Loucy (cell line): ENCODE measurements at regions not wholly inside any gene's neighbourhood (a gene's known extent, or its start where the extent isn't known, plus 50 kb on each side); places are given as distances from the start of the nearest gene placed in this dataset.

ENCODE experiments used
- H2AFZ ChIP-seq: fragments of 200-600 bp; sonication (generic); 2 replicates; pipeline ENCODE4 v1.6.0; 2016; ENCODE audit warnings: antibody characterized with exemption, mild to moderate bottlenecking, low read length, moderate library complexity
- H3F3A ChIP-seq: fragments of 200-600 bp; 2 replicates; pipeline ENCODE4 v1.6.0; 2016; ENCODE audit warnings: antibody characterized with exemption, low read depth, mild to moderate bottlenecking
- H3K27me3 ChIP-seq: fragments of 200-600 bp; sonication (generic); 2 replicates; pipeline ENCODE4 v1.6.1; 2014; ENCODE audit warnings: low read length, mild to moderate bottlenecking; ENCODE audit not compliant: insufficient read depth, poor library complexity, severe bottlenecking
- H3K36me3 ChIP-seq: fragments of 200-600 bp; sonication (generic); 2 replicates; pipeline ENCODE4 v1.6.1; 2016; ENCODE audit warnings: low read length; ENCODE audit not compliant: insufficient read depth
- H3K4me1 ChIP-seq: fragments of 200-600 bp; sonication (generic); 2 replicates; pipeline ENCODE4 v1.5.1; 2014; ENCODE audit warnings: low read length, mild to moderate bottlenecking; ENCODE audit not compliant: insufficient read depth, poor library complexity, severe bottlenecking
- H3K4me2 ChIP-seq: fragments of 200-600 bp; sonication (generic); 2 replicates; pipeline ENCODE4 v1.6.0; 2014; ENCODE audit warnings: antibody characterized with exemption, low read length, low read depth, mild to moderate bottlenecking; ENCODE audit not compliant: poor library complexity, severe bottlenecking
- H3K4me3 ChIP-seq: fragments of 200-600 bp; sonication (generic); 2 replicates; pipeline ENCODE4 v1.5.1; 2014; ENCODE audit warnings: low read length, mild to moderate bottlenecking, mixed read lengths; ENCODE audit not compliant: poor library complexity, severe bottlenecking
- H3K79me2 ChIP-seq: fragments of 200-600 bp; sonication (generic); 2 replicates; pipeline ENCODE4 v1.6.1; 2014; ENCODE audit warnings: low read length; ENCODE audit not compliant: insufficient read depth
- H3K9ac ChIP-seq: fragments of 200-600 bp; sonication (generic); 2 replicates; pipeline ENCODE4 v1.6.0; 2014; ENCODE audit warnings: mild to moderate bottlenecking, low read depth, low read length, moderate library complexity; ENCODE audit not compliant: poor library complexity, severe bottlenecking
- H3K9me2 ChIP-seq: fragments of 200-600 bp; sonication (generic); replicated peaks from 2 replicates; pipeline ENCODE4 v1.6.1; 2016; ENCODE audit warnings: low read depth, low read length, mixed read lengths
- H3K9me3 ChIP-seq: fragments of 200-600 bp; sonication (generic); 2 replicates; pipeline ENCODE4 v1.6.1; 2014; ENCODE audit warnings: mild to moderate bottlenecking, antibody characterized with exemption, low read length, low read depth; ENCODE audit not compliant: insufficient read depth
- H4K20me1 ChIP-seq: fragments of 200-600 bp; sonication (generic); 2 replicates; pipeline ENCODE4 v1.6.0; 2014; ENCODE audit warnings: antibody characterized with exemption, low read length, mild to moderate bottlenecking; ENCODE audit not compliant: insufficient read depth, poor library complexity, severe bottlenecking
- CTCF ChIP-seq: fragments of 200-600 bp; sonication (generic); conservative IDR thresholded peaks from 2 replicates; pipeline ENCODE4 v1.5.1; 2014; ENCODE audit warnings: mild to moderate bottlenecking, antibody characterized with exemption, low read length
- EZH2phosphoT487 ChIP-seq: fragments of 200-600 bp; IDR thresholded peaks from 2 replicates; pipeline ENCODE4 v1.6.1; 2018; ENCODE audit warnings: antibody characterized with exemption, mild to moderate bottlenecking, moderate library complexity, borderline replicate concordance

- no peaks in the 10 kb centered on the region for H3K9me3 ChIP-seq
- H4K20me1 ChIP-seq: no peaks in the 10 kb centered on the region
- no peaks in the 10 kb centered on the region for H3K79me2 ChIP-seq
- H3K9ac ChIP-seq: no peak overlapping the region
- H3K4me1 ChIP-seq: no peaks in the 10 kb centered on the region
- no peaks in the 10 kb centered on the region for H3K9me2 ChIP-seq
- H3K36me3 ChIP-seq: no peaks in the 10 kb centered on the region
- TF ChIP-seq EZH2phosphoT487: no peak
- TF ChIP-seq CTCF: no peak
- no peaks in the 10 kb centered on the region for H3F3A ChIP-seq
- H3K27me3 ChIP-seq: no peaks in the 10 kb centered on the region
- no peak overlapping the region for H2AFZ ChIP-seq
- H3K4me3 ChIP-seq: no peak overlapping the region
- H3K4me2 ChIP-seq: no peak overlapping the region
Observed at GRCh38 chr5:147180751-147181150, 54.1 kb upstream of the STK32A start.
